Colonic mucosa (tissue), 4 donors: ENCODE measurements at regions not wholly inside any gene's neighbourhood (a gene's known extent, or its start where the extent isn't known, plus 50 kb on each side); places are given as distances from the start of the nearest gene placed in this dataset.

Source experiments
- DNase-seq: peaks from one replicate; pipeline ENCODE4 v3.0.0-alpha.2; 2020
- H3K27ac ChIP-seq: fragments of 200-600 bp; one replicate; pipeline ENCODE4 v1.8.0; 2021
- H3K27me3 ChIP-seq: fragments of 200-600 bp; one replicate; pipeline ENCODE4 v1.8.0; 2021
- H3K36me3 ChIP-seq: fragments of 200-600 bp; one replicate; pipeline ENCODE4 v1.8.0; 2021
- H3K4me1 ChIP-seq: fragments of 200-600 bp; one replicate; pipeline ENCODE4 v1.8.0; 2021; ENCODE audit warnings: mild to moderate bottlenecking
- H3K4me3 ChIP-seq: fragments of 200-600 bp; one replicate; pipeline ENCODE4 v1.8.0; 2021
- H3K9ac ChIP-seq, 2 donors: one replicate each; pipeline ENCODE4 v1.7.0; 2013; ENCODE audit warnings: control low read depth in 2 of 2, low read depth in 2 of 2, low read length in 2 of 2
- H3K9me3 ChIP-seq: fragments of 200-600 bp; one replicate; pipeline ENCODE4 v1.8.0; 2021
- intact Hi-C: fragments of 100-400 bp; cut with DNase I; formaldehyde crosslinking; loops from one replicate; pipeline ENCODE4 v1.14.1; 2022
- TF ChIP-seq, protein P1 (sequence below): fragments of 200-600 bp; IDR thresholded peaks from one replicate; pipeline ENCODE4 v1.8.0; 2022; ENCODE audit warnings: antibody characterized with exemption, mild to moderate bottlenecking
- donor health status: healthy.
- donor health status: DM: no; HTN: no; CAD: no.
- donor health status: DM: no; HTN: no; CAD: no.

- Histone ChIP-seq H3K27ac (no peak overlapping the region), H3K36me3 (no peaks in the 10 kb centered on the region), H3K9ac (no peak overlapping the region), H3K4me1 (no peaks in the 10 kb centered on the region), H3K9me3 (no peaks in the 10 kb centered on the region), H3K4me3 (no peak overlapping the region), H3K27me3 (no peaks in the 10 kb centered on the region)
- intact Hi-C loops, result no loop called here
- DNase-seq, result no peak
- TF ChIP-seq, protein P1, sequence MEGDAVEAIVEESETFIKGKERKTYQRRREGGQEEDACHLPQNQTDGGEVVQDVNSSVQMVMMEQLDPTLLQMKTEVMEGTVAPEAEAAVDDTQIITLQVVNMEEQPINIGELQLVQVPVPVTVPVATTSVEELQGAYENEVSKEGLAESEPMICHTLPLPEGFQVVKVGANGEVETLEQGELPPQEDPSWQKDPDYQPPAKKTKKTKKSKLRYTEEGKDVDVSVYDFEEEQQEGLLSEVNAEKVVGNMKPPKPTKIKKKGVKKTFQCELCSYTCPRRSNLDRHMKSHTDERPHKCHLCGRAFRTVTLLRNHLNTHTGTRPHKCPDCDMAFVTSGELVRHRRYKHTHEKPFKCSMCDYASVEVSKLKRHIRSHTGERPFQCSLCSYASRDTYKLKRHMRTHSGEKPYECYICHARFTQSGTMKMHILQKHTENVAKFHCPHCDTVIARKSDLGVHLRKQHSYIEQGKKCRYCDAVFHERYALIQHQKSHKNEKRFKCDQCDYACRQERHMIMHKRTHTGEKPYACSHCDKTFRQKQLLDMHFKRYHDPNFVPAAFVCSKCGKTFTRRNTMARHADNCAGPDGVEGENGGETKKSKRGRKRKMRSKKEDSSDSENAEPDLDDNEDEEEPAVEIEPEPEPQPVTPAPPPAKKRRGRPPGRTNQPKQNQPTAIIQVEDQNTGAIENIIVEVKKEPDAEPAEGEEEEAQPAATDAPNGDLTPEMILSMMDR, result no peak
Observed at GRCh38 chr10:10881117-10881813, 136.4 kb upstream of the CELF2 start.

DNA sequence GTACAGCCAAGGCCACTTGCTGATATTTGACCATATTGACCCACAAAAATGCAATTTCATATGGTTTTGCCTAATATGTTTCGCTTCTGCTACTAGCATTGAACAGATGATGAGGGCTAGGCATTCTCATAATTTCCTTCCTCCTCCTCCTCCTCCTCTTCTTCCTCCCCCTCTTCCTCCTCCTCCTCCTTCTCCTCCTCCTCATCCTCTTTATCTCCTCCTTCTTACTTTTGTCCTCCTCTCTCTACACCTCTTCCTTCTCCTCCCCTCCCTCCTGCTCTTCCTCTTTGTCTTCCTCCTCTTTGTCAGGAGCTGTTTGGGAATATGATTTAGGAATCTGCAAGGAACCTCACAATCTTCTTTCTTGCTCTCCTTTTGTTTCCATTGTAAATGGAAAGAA lies 133.9 kb upstream of the CELF2 start:
- Histone ChIP-seq H3K27me3 (no peaks in the 10 kb centered on the region), H3K4me1 (no peaks in the 10 kb centered on the region), H3K4me3 (no peak overlapping the region), H3K9ac (no peak overlapping the region), H3K36me3 (no peaks in the 10 kb centered on the region), H3K9me3 (no peaks in the 10 kb centered on the region), H3K27ac (no peak overlapping the region)
- intact Hi-C loops, result no loop called here
- DNase-seq, result no peak
- TF ChIP-seq, protein P1, result no peak

- intact Hi-C loops, result no loop called here
- no peak overlapping the region for H3K4me3 ChIP-seq
- no peak for DNase-seq
Observed at GRCh38 chr10:10886861-10887531, 130.7 kb upstream of the CELF2 start.

GRCh38 chr10:10891124-10892082 lies 126.3 kb upstream of the CELF2 start:
- no peak for DNase-seq
- Histone ChIP-seq H3K9ac (no peak overlapping the region), H3K4me3 (no peak overlapping the region), H3K27ac (no peak overlapping the region), H3K9me3 (no peaks in the 10 kb centered on the region), H3K27me3 (no peaks in the 10 kb centered on the region), H3K4me1 (no peaks in the 10 kb centered on the region), H3K36me3 (no peaks in the 10 kb centered on the region)
- TF ChIP-seq, protein P1, result no peak
- intact Hi-C loops, result no loop called here

More at GRCh38 chr10:10886861-10887531, 130.7 kb upstream of the CELF2 start:
- no peak overlapping the region for H3K9ac ChIP-seq
- H3K27ac ChIP-seq, result no peak overlapping the region
- H3K9me3 ChIP-seq, result no peaks in the 10 kb centered on the region
- H3K27me3 ChIP-seq, result no peaks in the 10 kb centered on the region
- no peaks in the 10 kb centered on the region for H3K4me1 ChIP-seq
- no peaks in the 10 kb centered on the region for H3K36me3 ChIP-seq
- TF ChIP-seq, protein P1, result no peak

DNA sequence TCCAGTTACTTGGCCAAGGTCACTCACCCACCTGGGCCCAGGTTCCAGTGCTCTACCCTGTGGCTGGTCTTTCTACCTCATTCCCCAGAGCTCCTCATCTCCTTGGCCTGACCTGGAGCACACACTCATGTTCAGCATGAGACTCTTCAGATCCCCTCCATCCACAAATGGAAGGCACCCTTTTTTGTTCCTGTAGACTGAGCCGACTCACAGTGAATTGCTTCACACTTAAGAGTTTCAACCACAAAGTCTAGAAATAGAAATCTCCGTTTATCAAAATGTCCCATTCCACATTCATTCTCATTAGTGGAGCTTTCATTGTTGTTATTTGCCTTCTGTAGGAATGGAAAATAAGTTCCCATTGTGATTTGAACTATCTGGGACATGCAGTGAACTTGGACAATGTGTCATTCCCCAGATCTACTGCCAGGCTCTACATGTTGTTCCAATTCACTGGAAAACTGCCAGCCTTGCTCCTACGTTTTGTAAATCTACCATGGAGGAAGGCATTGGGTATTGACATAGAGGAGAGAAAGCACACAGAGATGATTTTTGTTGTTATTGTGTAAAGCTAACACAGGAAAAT lies 125.3 kb upstream of the CELF2 start:
- H3K9me3 ChIP-seq, result no peaks in the 10 kb centered on the region
- H3K4me1 ChIP-seq, result no peaks in the 10 kb centered on the region
- DNase-seq, result no peak
- no peaks in the 10 kb centered on the region for H3K36me3 ChIP-seq
- TF ChIP-seq, protein P1, result no peak
- intact Hi-C loops, result no loop called here
- H3K27ac ChIP-seq, result no peak overlapping the region
- no peak overlapping the region for H3K9ac ChIP-seq
- H3K4me3 ChIP-seq, result no peak overlapping the region
- H3K27me3 ChIP-seq, result no peaks in the 10 kb centered on the region
